Karpas-422 (cell line): ENCODE measurements at regions not wholly inside any gene's neighbourhood (a gene's known extent, or its start where the extent isn't known, plus 50 kb on each side); places are given as distances from the start of the nearest gene placed in this dataset.

ENCODE experiments used
- DNase-seq: peaks from one replicate; pipeline ENCODE4 v3.0.0-alpha.2; 2015
- H2AFZ ChIP-seq: fragments of 200-600 bp; sonication (generic); 2 replicates; pipeline ENCODE4 v1.6.1; 2014; ENCODE audit warnings: antibody characterized with exemption, low read length, mixed read lengths
- H3K27ac ChIP-seq: fragments of 200-600 bp; sonication (generic); 2 replicates; pipeline ENCODE4 v1.5.1; 2014; ENCODE audit warnings: mild to moderate bottlenecking, low read length, moderate library complexity
- H3K27me3 ChIP-seq: fragments of 200-600 bp; sonication (generic); 2 replicates; pipeline ENCODE4 v1.6.1; 2014; ENCODE audit warnings: low read length, mixed read lengths
- H3K36me3 ChIP-seq: fragments of 200-600 bp; sonication (generic); 2 replicates; pipeline ENCODE4 v1.6.1; 2014; ENCODE audit warnings: low read length, mixed read lengths; ENCODE audit not compliant: insufficient read depth
- H3K4me1 ChIP-seq: fragments of 200-600 bp; sonication (generic); 2 replicates; pipeline ENCODE4 v1.6.1; 2014; ENCODE audit warnings: mild to moderate bottlenecking, low read length, mixed read lengths
- H3K4me2 ChIP-seq: fragments of 200-600 bp; sonication (generic); 2 replicates; pipeline ENCODE4 v1.6.1; 2014; ENCODE audit warnings: low read length, low read depth, mild to moderate bottlenecking; ENCODE audit not compliant: poor library complexity, severe bottlenecking
- H3K4me3 ChIP-seq: fragments of 200-600 bp; sonication (generic); 2 replicates; pipeline ENCODE4 v1.5.1; 2014; ENCODE audit warnings: mild to moderate bottlenecking, antibody characterized with exemption, low read length, mixed read lengths
- H3K79me2 ChIP-seq: fragments of 200-600 bp; sonication (generic); 2 replicates; pipeline ENCODE4 v1.6.1; 2014; ENCODE audit warnings: mild to moderate bottlenecking, low read length, mixed read lengths
- H3K9ac ChIP-seq: fragments of 200-600 bp; sonication (generic); 2 replicates; pipeline ENCODE4 v1.6.0; 2014; ENCODE audit warnings: low read length
- H3K9me2 ChIP-seq: fragments of 200-600 bp; sonication (generic), shearing (Covaris generic); replicated peaks from 2 replicates; pipeline ENCODE4 v1.6.0; 2014; ENCODE audit warnings: mild to moderate bottlenecking, low read length, moderate library complexity; ENCODE audit not compliant: insufficient read depth
- H3K9me3 ChIP-seq: fragments of 300-700, 200-600 bp; sonication (generic); 2 replicates; pipeline ENCODE4 v1.6.1; 2014; ENCODE audit warnings: low read length, mixed read lengths
- H4K20me1 ChIP-seq: fragments of 200-600 bp; sonication (generic); 2 replicates; pipeline ENCODE4 v1.6.1; 2014; ENCODE audit warnings: mild to moderate bottlenecking, antibody characterized with exemption, low read length, low read depth; ENCODE audit not compliant: insufficient read depth

DNA sequence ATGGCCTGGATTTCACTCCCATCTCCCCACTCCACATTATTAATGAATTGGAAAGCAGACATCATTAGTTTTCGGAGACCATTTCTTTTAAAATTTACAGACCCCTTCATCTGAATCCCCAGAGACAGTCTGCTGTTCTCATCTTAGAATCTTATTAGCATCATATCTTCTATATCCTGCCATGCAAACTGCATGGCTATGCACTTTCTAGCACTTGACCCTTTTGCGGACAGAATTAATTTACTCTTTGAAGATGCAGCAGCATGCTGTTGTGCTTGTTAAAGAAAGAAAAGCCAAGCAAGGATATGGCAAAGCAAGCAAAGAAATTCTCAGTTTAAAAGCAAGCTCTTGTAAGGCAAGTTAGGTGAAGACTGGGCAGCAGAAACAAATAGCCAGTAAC is 201.2 kb upstream of the PMFBP1 start:
- Histone ChIP-seq H4K20me1 (no peaks in the 10 kb centered on the region), H3K4me2 (no peak overlapping the region), H3K27me3 (no peaks in the 10 kb centered on the region), H3K4me1 (no peaks in the 10 kb centered on the region), H3K9me2 (peaks cover 5% of the 10 kb centered on the region; the same call in 1 of the 2 replicates), H2AFZ (no peak overlapping the region), H3K79me2 (no peaks in the 10 kb centered on the region), H3K36me3 (no peaks in the 10 kb centered on the region), H3K9me3 (no peaks in the 10 kb centered on the region), H3K9ac (no peak overlapping the region), H3K4me3 (no peak overlapping the region), H3K27ac (no peak overlapping the region)
- no peak for DNase-seq

GRCh38 chr16:72372087-72373045 is 200.4 kb upstream of the PMFBP1 start:
- Histone ChIP-seq H4K20me1 (no peaks in the 10 kb centered on the region), H3K27me3 (no peaks in the 10 kb centered on the region), H3K9me3 (peaks cover 2% of the 10 kb centered on the region; the same call in 1 of the 2 replicates), H3K79me2 (no peaks in the 10 kb centered on the region), H3K4me2 (no peak overlapping the region), H3K4me3 (no peak overlapping the region), H3K9me2 (peaks cover 5% of the 10 kb centered on the region; the same call in 1 of the 2 replicates), H2AFZ (no peak overlapping the region), H3K27ac (no peak overlapping the region), H3K9ac (no peak overlapping the region), H3K4me1 (no peaks in the 10 kb centered on the region), H3K36me3 (no peaks in the 10 kb centered on the region)
- no peak for DNase-seq

- DNase-seq = no peak
Observed at GRCh38 chr16:72371307-72372086, 199.5 kb upstream of the PMFBP1 start.

GRCh38 chr16:72369274-72369673 is 197.3 kb upstream of the PMFBP1 start:
- no peak overlapping the region for H3K9ac ChIP-seq
- H3K4me3 ChIP-seq = no peak overlapping the region
- DNase-seq = no peak
- H3K4me2 ChIP-seq = no peak overlapping the region
- H3K9me3 ChIP-seq = peaks cover 15% of the 10 kb centered on the region; the same call in 1 of the 2 replicates
- H2AFZ ChIP-seq = no peak overlapping the region
- H3K4me1 ChIP-seq = no peaks in the 10 kb centered on the region
- H3K27ac ChIP-seq = no peak overlapping the region
- H3K79me2 ChIP-seq = no peaks in the 10 kb centered on the region
- no peaks in the 10 kb centered on the region for H3K9me2 ChIP-seq
- no peaks in the 10 kb centered on the region for H3K36me3 ChIP-seq
- H4K20me1 ChIP-seq = no peaks in the 10 kb centered on the region
- H3K27me3 ChIP-seq = no peaks in the 10 kb centered on the region

More at GRCh38 chr16:72371307-72372086, 199.5 kb upstream of the PMFBP1 start:
- H4K20me1 ChIP-seq = no peaks in the 10 kb centered on the region
- no peak overlapping the region for H3K9ac ChIP-seq
- peaks cover 10% of the 10 kb centered on the region; the same call in 1 of the 2 replicates for H3K9me3 ChIP-seq
- H2AFZ ChIP-seq = no peak overlapping the region
- H3K79me2 ChIP-seq = no peaks in the 10 kb centered on the region
- H3K27me3 ChIP-seq = no peaks in the 10 kb centered on the region
- no peak overlapping the region for H3K4me3 ChIP-seq
- H3K36me3 ChIP-seq = no peaks in the 10 kb centered on the region
- no peak overlapping the region for H3K4me2 ChIP-seq
- no peaks in the 10 kb centered on the region for H3K4me1 ChIP-seq
- peaks cover 5% of the 10 kb centered on the region; the same call in 1 of the 2 replicates for H3K9me2 ChIP-seq
- H3K27ac ChIP-seq = no peak overlapping the region

GRCh38 chr16:72367851-72368250 is 195.9 kb upstream of the PMFBP1 start:
- no peak overlapping the region for H3K9ac ChIP-seq
- DNase-seq = no peak
- H2AFZ ChIP-seq = no peak overlapping the region
- no peak overlapping the region for H3K27ac ChIP-seq
- H3K36me3 ChIP-seq = no peaks in the 10 kb centered on the region
- no peaks in the 10 kb centered on the region for H3K9me2 ChIP-seq
- H4K20me1 ChIP-seq = no peaks in the 10 kb centered on the region
- H3K4me3 ChIP-seq = no peak overlapping the region
- no peak overlapping the region for H3K4me2 ChIP-seq
- no peaks in the 10 kb centered on the region for H3K27me3 ChIP-seq
- no peaks in the 10 kb centered on the region for H3K4me1 ChIP-seq
- H3K79me2 ChIP-seq = no peaks in the 10 kb centered on the region
- peaks cover 15% of the 10 kb centered on the region; the same call in 1 of the 2 replicates for H3K9me3 ChIP-seq

GRCh38 chr16:72362973-72363372 is 191.0 kb upstream of the PMFBP1 start:
- no peak overlapping the region for H3K4me2 ChIP-seq
- H3K27ac ChIP-seq = no peak overlapping the region
- no peaks in the 10 kb centered on the region for H4K20me1 ChIP-seq
- H3K79me2 ChIP-seq = no peaks in the 10 kb centered on the region
- H3K27me3 ChIP-seq = no peaks in the 10 kb centered on the region
- no peaks in the 10 kb centered on the region for H3K36me3 ChIP-seq
- H3K9me2 ChIP-seq = no peaks in the 10 kb centered on the region
- no peaks in the 10 kb centered on the region for H3K4me1 ChIP-seq
- no peak overlapping the region for H3K4me3 ChIP-seq
- no peak overlapping the region for H3K9ac ChIP-seq
- no peak for DNase-seq
- no peak overlapping the region for H2AFZ ChIP-seq
- H3K9me3 ChIP-seq = peaks cover 15% of the 10 kb centered on the region; the same call in 1 of the 2 replicates

GRCh38 chr16:72362476-72362875 is 190.5 kb upstream of the PMFBP1 start:
- DNase-seq = no peak
- Histone ChIP-seq H3K36me3 (no peaks in the 10 kb centered on the region), H3K79me2 (no peaks in the 10 kb centered on the region), H3K9ac (no peak overlapping the region), H3K27me3 (no peaks in the 10 kb centered on the region), H4K20me1 (no peaks in the 10 kb centered on the region), H3K4me3 (no peak overlapping the region), H3K9me2 (no peaks in the 10 kb centered on the region), H2AFZ (no peak overlapping the region), H3K4me1 (no peaks in the 10 kb centered on the region), H3K27ac (no peak overlapping the region), H3K4me2 (no peak overlapping the region), H3K9me3 (peaks cover 13% of the 10 kb centered on the region; the same call in 1 of the 2 replicates)

GRCh38 chr16:72357910-72358309 is 186.0 kb upstream of the PMFBP1 start:
- no peak for DNase-seq
- H3K9me2 ChIP-seq = no peaks in the 10 kb centered on the region
- no peaks in the 10 kb centered on the region for H3K9me3 ChIP-seq
- H3K36me3 ChIP-seq = no peaks in the 10 kb centered on the region
- no peaks in the 10 kb centered on the region for H3K27me3 ChIP-seq
- no peak overlapping the region for H3K4me3 ChIP-seq
- no peak overlapping the region for H2AFZ ChIP-seq
- H3K79me2 ChIP-seq = no peaks in the 10 kb centered on the region
- no peaks in the 10 kb centered on the region for H4K20me1 ChIP-seq
- no peak overlapping the region for H3K27ac ChIP-seq
- H3K4me1 ChIP-seq = no peaks in the 10 kb centered on the region
- H3K4me2 ChIP-seq = no peak overlapping the region
- no peak overlapping the region for H3K9ac ChIP-seq
